H9 (cell line): ENCODE measurements at regions not wholly inside any gene's neighbourhood (a gene's known extent, or its start where the extent isn't known, plus 50 kb on each side); places are given as distances from the start of the nearest gene placed in this dataset.
A peak's percentile ranks its signal among the peaks of the same experiment; 100 is the strongest.

ENCODE experiments used
- DNase-seq: peaks from one replicate; pipeline ENCODE4 v3.0.0-alpha.2; 2017
- H2AFZ ChIP-seq: one replicate; pipeline ENCODE4 v1.6.1; 2013; ENCODE audit warnings: mild to moderate bottlenecking, low read length, control low read depth, moderate library complexity
- H2AK5ac ChIP-seq: 2 replicates; pipeline ENCODE4 v1.6.1; 2013; ENCODE audit warnings: low read length, control low read depth, mixed read lengths; ENCODE audit not compliant: insufficient read length
- H2BK120ac ChIP-seq: one replicate; pipeline ENCODE4 v1.6.1; 2013; ENCODE audit warnings: low read depth, mild to moderate bottlenecking, low read length, control low read depth, inconsistent platforms; ENCODE audit not compliant: poor library complexity, severe bottlenecking
- H2BK12ac ChIP-seq: 2 replicates; pipeline ENCODE4 v1.6.1; 2013; ENCODE audit warnings: low read length, control low read depth, mixed read lengths, low read depth; ENCODE audit not compliant: insufficient read length
- H2BK15ac ChIP-seq: 2 replicates; pipeline ENCODE4 v1.6.1; 2013; ENCODE audit warnings: low read depth, low read length, control low read depth
- H2BK20ac ChIP-seq: one replicate; pipeline ENCODE4 v1.6.1; 2013; ENCODE audit warnings: low read depth, mild to moderate bottlenecking, low read length, control low read depth, inconsistent platforms; ENCODE audit not compliant: poor library complexity, severe bottlenecking
- H2BK5ac ChIP-seq: 2 replicates; pipeline ENCODE4 v1.6.1; 2013; ENCODE audit warnings: low read length, control low read depth, mixed read lengths; ENCODE audit not compliant: insufficient read length
- H3K14ac ChIP-seq: 2 replicates; pipeline ENCODE4 v1.6.1; 2013; ENCODE audit warnings: low read length, control low read depth; ENCODE audit not compliant: insufficient read depth
- H3K18ac ChIP-seq: 2 replicates; pipeline ENCODE4 v1.6.1; 2013; ENCODE audit warnings: low read depth, mild to moderate bottlenecking, mixed read lengths, low read length, control low read depth; ENCODE audit not compliant: insufficient read length
- H3K23ac ChIP-seq: 2 replicates; pipeline ENCODE4 v1.6.1; 2013; ENCODE audit warnings: low read length, control low read depth, mixed read lengths, low read depth; ENCODE audit not compliant: insufficient read length
- H3K23me2 ChIP-seq: 2 replicates; pipeline ENCODE4 v1.6.1; 2013; ENCODE audit warnings: low read depth, mild to moderate bottlenecking, mixed read lengths, low read length, control low read depth; ENCODE audit not compliant: insufficient read length, poor library complexity, severe bottlenecking
- H3K27ac ChIP-seq: 2 replicates; pipeline ENCODE4 v1.5.1; 2013; ENCODE audit warnings: low read length, control low read depth, mixed read lengths, low read depth; ENCODE audit not compliant: insufficient read length
- H3K27me3 ChIP-seq: 2 replicates; pipeline ENCODE4 v1.6.1; 2013; ENCODE audit warnings: low read length, control low read depth, inconsistent platforms; ENCODE audit not compliant: insufficient read depth
- H3K4ac ChIP-seq: 2 replicates; pipeline ENCODE4 v1.6.1; 2013; ENCODE audit warnings: low read depth, mild to moderate bottlenecking, control low read depth, inconsistent platforms, low read length, moderate library complexity
- H3K4me1 ChIP-seq: 2 replicates; pipeline ENCODE4 v1.6.1; 2013; ENCODE audit warnings: low read length, control low read depth, inconsistent platforms; ENCODE audit not compliant: insufficient read depth
- H3K4me2 ChIP-seq: 2 replicates; pipeline ENCODE4 v1.6.1; 2013; ENCODE audit warnings: low read length, control low read depth, mixed read lengths; ENCODE audit not compliant: insufficient read length, insufficient read depth
- H3K56ac ChIP-seq: 2 replicates; pipeline ENCODE4 v1.6.1; 2013; ENCODE audit warnings: low read depth, mild to moderate bottlenecking, mixed read lengths, low read length, control low read depth; ENCODE audit not compliant: insufficient read length
- H3K79me1 ChIP-seq: 2 replicates; pipeline ENCODE4 v1.6.1; 2013; ENCODE audit warnings: low read depth, mild to moderate bottlenecking, moderate library complexity, low read length, control low read depth, inconsistent platforms; ENCODE audit not compliant: insufficient read depth, poor library complexity, severe bottlenecking
- H3K79me2 ChIP-seq: 2 replicates; pipeline ENCODE4 v1.6.1; 2013; ENCODE audit warnings: low read length, control low read depth, inconsistent platforms; ENCODE audit not compliant: insufficient read depth
- H3K9ac ChIP-seq: 2 replicates; pipeline ENCODE4 v1.6.1; 2013; ENCODE audit warnings: low read length, control low read depth, mixed read lengths; ENCODE audit not compliant: insufficient read length; ENCODE audit errors: extremely low read depth
- H3K9me3 ChIP-seq: one replicate; pipeline ENCODE4 v1.6.1; 2013; ENCODE audit warnings: low read depth, low read length, inconsistent platforms; ENCODE audit not compliant: control insufficient read depth
- H3T11ph ChIP-seq: one replicate; pipeline ENCODE4 v1.6.1; 2013; ENCODE audit warnings: mild to moderate bottlenecking, low read length, control low read depth, inconsistent platforms
- H4K20me1 ChIP-seq: one replicate; pipeline ENCODE4 v1.6.1; 2013; ENCODE audit not compliant: control insufficient read depth, insufficient read length, insufficient read depth
- H4K5ac ChIP-seq: 2 replicates; pipeline ENCODE4 v1.6.1; 2013; ENCODE audit warnings: low read depth, mild to moderate bottlenecking, mixed read lengths, low read length, control low read depth; ENCODE audit not compliant: insufficient read length
- H4K8ac ChIP-seq: replicated peaks from 2 replicates; pipeline ENCODE4 v1.6.1; 2013; ENCODE audit warnings: low read length, control low read depth, mixed read lengths, low read depth; ENCODE audit not compliant: insufficient read length
- H4K91ac ChIP-seq: 2 replicates; pipeline ENCODE4 v1.6.1; 2013; ENCODE audit warnings: low read depth, mild to moderate bottlenecking, moderate library complexity, mixed read lengths, low read length, control low read depth; ENCODE audit not compliant: insufficient read length
- H3K27ac Mint-ChIP-seq, 3 experiments: 2 replicates in 2 of 3; 3 replicates in 1 of 3; pipeline ENCODE4 v1.8.0; 2020 to 2021; ENCODE audit warnings: mixed read lengths in 3 of 3, mild to moderate bottlenecking in 1 of 3, moderate library complexity in 1 of 3
- H3K27me3 Mint-ChIP-seq: 2 replicates; pipeline ENCODE4 v1.8.0; 2021; ENCODE audit warnings: low read depth, mild to moderate bottlenecking, moderate library complexity, mixed read lengths
- H3K36me3 Mint-ChIP-seq, 3 experiments: 2 replicates in 2 of 3; 3 replicates in 1 of 3; pipeline ENCODE4 v1.8.0; 2020 to 2021; ENCODE audit warnings: low read depth in 3 of 3, mixed read lengths in 3 of 3; ENCODE audit not compliant: insufficient read depth in 1 of 3
- H3K4me1 Mint-ChIP-seq, 2 experiments: 2 replicates each; pipeline ENCODE4 v1.8.0; 2020; ENCODE audit warnings: mixed read lengths in 2 of 2
- H3K4me3 Mint-ChIP-seq, 2 experiments: 2 replicates in 1 of 2; 3 replicates in 1 of 2; pipeline ENCODE4 v1.8.0; 2020 to 2021; ENCODE audit warnings: mild to moderate bottlenecking in 2 of 2, mixed read lengths in 2 of 2, moderate library complexity in 1 of 2
- H3K9me3 Mint-ChIP-seq, 2 experiments: 2 replicates in 1 of 2; 3 replicates in 1 of 2; pipeline ENCODE4 v1.8.0; 2020; ENCODE audit warnings: mild to moderate bottlenecking in 2 of 2, mixed read lengths in 2 of 2, moderate library complexity in 1 of 2
- TF ChIP-seq, protein P1 (sequence below): fragments of 200-600 bp; sonication (generic); conservative IDR thresholded peaks from 3 replicates; pipeline ENCODE4 v1.8.0; 2021; ENCODE audit warnings: antibody characterized with exemption, mild to moderate bottlenecking

DNA sequence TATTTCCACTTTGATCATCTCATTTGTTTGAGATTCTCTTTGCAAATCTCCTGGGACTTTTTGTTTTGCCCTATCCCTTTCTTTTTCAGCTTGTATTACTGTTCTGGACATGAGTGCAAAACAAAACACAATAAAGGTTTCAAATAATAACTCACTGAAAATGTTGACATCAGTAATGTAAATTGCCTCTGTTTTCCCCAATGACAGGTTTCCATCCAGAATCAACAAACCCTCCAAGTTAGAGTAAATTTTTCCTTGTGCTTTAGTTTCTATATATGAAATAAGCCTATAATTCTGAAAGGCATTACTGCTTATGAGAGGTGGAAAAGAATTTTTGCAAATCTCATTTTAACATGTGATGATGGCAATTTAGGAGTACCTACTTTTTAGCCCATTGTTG, 187.0 kb upstream of the ANO3 start:
- Mint-ChIP-seq H3K27ac (peak overlapping the region in 1 of 3 experiments; percentile 1; a peak in 1 of 7 replicates), H3K4me3 (no peak overlapping the region), H3K9me3 (no peaks in the 10 kb centered on the region), H3K27me3 (peaks cover 2% of the 10 kb centered on the region; the same call in 1 of the 2 replicates), H3K36me3 (no peaks in the 10 kb centered on the region), H3K4me1 (peaks cover 11 to 21% of the 10 kb centered on the region in 2 experiments)
- Histone ChIP-seq H2BK5ac (no peak overlapping the region), H3K9me3 (no peaks in the 10 kb centered on the region), H3K56ac (no peak overlapping the region), H3T11ph (no peak overlapping the region), H4K5ac (no peak overlapping the region), H2BK20ac (no peak overlapping the region), H4K20me1 (no peaks in the 10 kb centered on the region), H3K79me2 (no peaks in the 10 kb centered on the region), H2AFZ (no peak overlapping the region), H3K4ac (no peak overlapping the region), H3K14ac (no peak overlapping the region), H2BK12ac (no peak overlapping the region), H3K27me3 (no peaks in the 10 kb centered on the region), H3K79me1 (no peaks in the 10 kb centered on the region), H3K9ac (no peak overlapping the region), H3K23me2 (no peaks in the 10 kb centered on the region), H2BK15ac (no peak overlapping the region), H3K27ac (no peak overlapping the region), H4K91ac (no peak overlapping the region), H2BK120ac (no peak overlapping the region), H2AK5ac (no peak overlapping the region), H3K23ac (no peak overlapping the region), H3K18ac (no peak overlapping the region), H3K4me2 (no peak overlapping the region), H4K8ac (no peak overlapping the region), H3K4me1 (peaks cover 3% of the 10 kb centered on the region; the same call in 1 of the 2 replicates)
- TF ChIP-seq, protein P1, sequence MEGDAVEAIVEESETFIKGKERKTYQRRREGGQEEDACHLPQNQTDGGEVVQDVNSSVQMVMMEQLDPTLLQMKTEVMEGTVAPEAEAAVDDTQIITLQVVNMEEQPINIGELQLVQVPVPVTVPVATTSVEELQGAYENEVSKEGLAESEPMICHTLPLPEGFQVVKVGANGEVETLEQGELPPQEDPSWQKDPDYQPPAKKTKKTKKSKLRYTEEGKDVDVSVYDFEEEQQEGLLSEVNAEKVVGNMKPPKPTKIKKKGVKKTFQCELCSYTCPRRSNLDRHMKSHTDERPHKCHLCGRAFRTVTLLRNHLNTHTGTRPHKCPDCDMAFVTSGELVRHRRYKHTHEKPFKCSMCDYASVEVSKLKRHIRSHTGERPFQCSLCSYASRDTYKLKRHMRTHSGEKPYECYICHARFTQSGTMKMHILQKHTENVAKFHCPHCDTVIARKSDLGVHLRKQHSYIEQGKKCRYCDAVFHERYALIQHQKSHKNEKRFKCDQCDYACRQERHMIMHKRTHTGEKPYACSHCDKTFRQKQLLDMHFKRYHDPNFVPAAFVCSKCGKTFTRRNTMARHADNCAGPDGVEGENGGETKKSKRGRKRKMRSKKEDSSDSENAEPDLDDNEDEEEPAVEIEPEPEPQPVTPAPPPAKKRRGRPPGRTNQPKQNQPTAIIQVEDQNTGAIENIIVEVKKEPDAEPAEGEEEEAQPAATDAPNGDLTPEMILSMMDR = no peak
- DNase-seq = no peak
